SK-N-SH treated with all-trans-retinoic acid at 6 μM for 48 hours (cell line): ENCODE measurements at regions not wholly inside any gene's neighbourhood (a gene's known extent, or its start where the extent isn't known, plus 50 kb on each side); places are given as distances from the start of the nearest gene placed in this dataset.
A peak's percentile ranks its signal among the peaks of the same experiment; 100 is the strongest.

Experiments used
- ATAC-seq: fragments of 200-7000 bp; cut with Tn5 transposase; 3 replicates; pipeline ENCODE4 v1.9.1; 2020; ENCODE audit warnings: mild to moderate bottlenecking, moderate library complexity
- ARNTL ChIP-seq: fragments of 450-650 bp; formaldehyde crosslinking; IDR thresholded peaks from 2 replicates; pipeline ENCODE4 v1.5.0; 2020; ENCODE audit warnings: low read depth, mild to moderate bottlenecking, moderate library complexity, borderline replicate concordance
- BACH2 ChIP-seq: fragments of 250-450 bp; sonication (Bioruptor Pico); IDR thresholded peaks from 2 replicates; pipeline ENCODE4 v1.9.0; 2021; ENCODE audit warnings: mild to moderate bottlenecking, borderline replicate concordance
- CSDC2 ChIP-seq: fragments of 250-450 bp; sonication (Bioruptor Pico); IDR thresholded peaks from 2 replicates; pipeline ENCODE4 v1.5.0; 2020; ENCODE audit warnings: mild to moderate bottlenecking, moderate library complexity
- ESRRG ChIP-seq: fragments of 250-450 bp; sonication (Bioruptor Pico); IDR thresholded peaks from 2 replicates; pipeline ENCODE4 v1.6.1; 2021; ENCODE audit warnings: mild to moderate bottlenecking
- GLIS3 ChIP-seq: fragments of 250-450 bp; sonication (Bioruptor Pico); IDR thresholded peaks from 2 replicates; pipeline ENCODE4 v1.5.0; 2020; ENCODE audit warnings: mild to moderate bottlenecking, moderate library complexity
- ISL1 ChIP-seq: fragments of 250-450 bp; sonication (Bioruptor Pico); IDR thresholded peaks from 2 replicates; pipeline ENCODE4 v2.1.2; 2022; ENCODE audit warnings: mild to moderate bottlenecking, moderate library complexity
- OSR1 ChIP-seq: fragments of 250-450 bp; sonication (Bioruptor Pico); IDR thresholded peaks from 2 replicates; pipeline ENCODE4 v1.8.0; 2022; ENCODE audit warnings: moderate library complexity, mild to moderate bottlenecking, inconsistent platforms
- RARB ChIP-seq: fragments of 250-450 bp; sonication (Bioruptor Pico); IDR thresholded peaks from 2 replicates; pipeline ENCODE4 v1.8.0; 2021; ENCODE audit warnings: mild to moderate bottlenecking, moderate library complexity
- SNAI2 ChIP-seq: fragments of 250-450 bp; sonication (Bioruptor Pico); IDR thresholded peaks from 2 replicates; pipeline ENCODE4 v1.5.0; 2020; ENCODE audit warnings: mild to moderate bottlenecking, moderate library complexity
- TCF4 ChIP-seq: fragments of 250-450 bp; sonication (Bioruptor Pico); IDR thresholded peaks from 2 replicates; pipeline ENCODE4 v1.8.0; 2021; ENCODE audit warnings: mild to moderate bottlenecking, moderate library complexity, borderline replicate concordance
- TOX ChIP-seq: fragments of 250-450 bp; sonication (Bioruptor Pico); IDR thresholded peaks from 2 replicates; pipeline ENCODE4 v1.8.0; 2021; ENCODE audit warnings: mild to moderate bottlenecking, moderate library complexity, borderline replicate concordance
- ZC3H10 ChIP-seq: fragments of 250-450 bp; sonication (Bioruptor Pico); IDR thresholded peaks from 2 replicates; pipeline ENCODE4 v1.5.1; 2021; ENCODE audit warnings: mild to moderate bottlenecking, moderate library complexity
- ZFP3 ChIP-seq: fragments of 250-450 bp; sonication (Bioruptor Pico); IDR thresholded peaks from 2 replicates; pipeline ENCODE4 v1.5.0; 2020; ENCODE audit warnings: mild to moderate bottlenecking, moderate library complexity
- ZFP30 ChIP-seq: fragments of 450-650 bp; formaldehyde crosslinking; IDR thresholded peaks from 2 replicates; pipeline ENCODE4 v1.5.0; 2022; ENCODE audit warnings: mild to moderate bottlenecking, moderate library complexity
- ZNF565 ChIP-seq: fragments of 450-650 bp; formaldehyde crosslinking; conservative IDR thresholded peaks from 2 replicates; pipeline ENCODE4 v1.5.0; 2020; ENCODE audit warnings: low read depth, mild to moderate bottlenecking, moderate library complexity
- ZNF70 ChIP-seq: fragments of 450-650 bp; formaldehyde crosslinking; IDR thresholded peaks from 2 replicates; pipeline ENCODE4 v1.5.0; 2020; ENCODE audit warnings: mild to moderate bottlenecking, moderate library complexity
- ZNF8 ChIP-seq: fragments of 450-650 bp; formaldehyde crosslinking; IDR thresholded peaks from 2 replicates; pipeline ENCODE4 v1.5.0; 2020; ENCODE audit warnings: mild to moderate bottlenecking, moderate library complexity
- TF ChIP-seq, protein P1 (sequence below): fragments of 250-450 bp; sonication (Bioruptor Pico); IDR thresholded peaks from 2 replicates; pipeline ENCODE4 v1.8.0; 2021; ENCODE audit warnings: low read depth, mild to moderate bottlenecking, moderate library complexity, borderline replicate concordance
- TF ChIP-seq, protein P2 (sequence below): fragments of 250-450 bp; sonication (Bioruptor Pico); IDR thresholded peaks from 2 replicates; pipeline ENCODE4 v1.5.1; 2020; ENCODE audit warnings: low read depth, mild to moderate bottlenecking, moderate library complexity
- TF ChIP-seq, protein P3 (sequence below): fragments of 250-450 bp; sonication (Bioruptor Pico); IDR thresholded peaks from 2 replicates; pipeline ENCODE4 v1.8.0; 2020; ENCODE audit warnings: mild to moderate bottlenecking, moderate library complexity, borderline replicate concordance
- TF ChIP-seq, protein P4 (sequence below): fragments of 250-450 bp; sonication (Bioruptor Pico); IDR thresholded peaks from 2 replicates; pipeline ENCODE4 v1.5.0; 2020; ENCODE audit warnings: mild to moderate bottlenecking, moderate library complexity
- TF ChIP-seq, protein P5 (sequence below): fragments of 250-450 bp; sonication (Bioruptor Pico); IDR thresholded peaks from 2 replicates; pipeline ENCODE4 v1.5.1; 2021; ENCODE audit warnings: mild to moderate bottlenecking, moderate library complexity

DNA sequence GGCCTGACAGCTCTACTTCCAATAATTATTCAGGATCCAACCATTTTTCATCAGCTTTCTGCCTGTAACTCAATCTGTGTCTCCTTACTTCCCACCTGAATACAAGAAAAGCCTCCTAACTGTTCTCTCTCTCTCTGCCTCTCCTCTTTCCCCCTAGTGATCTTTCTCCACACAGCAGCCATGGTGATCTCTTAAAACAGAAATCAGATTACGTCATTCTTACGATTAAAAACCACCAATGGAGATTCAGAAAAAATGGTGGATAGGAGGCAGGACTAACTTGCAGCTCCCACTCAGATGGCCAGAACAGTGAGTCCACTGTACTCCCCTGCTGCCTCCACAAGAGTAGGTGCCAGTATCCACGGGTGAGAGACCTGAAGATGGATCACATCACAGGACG lies 431.7 kb downstream of the MBD2 start:
- no peak for TF ChIP-seq GLIS3
- TF ChIP-seq, protein P1, sequence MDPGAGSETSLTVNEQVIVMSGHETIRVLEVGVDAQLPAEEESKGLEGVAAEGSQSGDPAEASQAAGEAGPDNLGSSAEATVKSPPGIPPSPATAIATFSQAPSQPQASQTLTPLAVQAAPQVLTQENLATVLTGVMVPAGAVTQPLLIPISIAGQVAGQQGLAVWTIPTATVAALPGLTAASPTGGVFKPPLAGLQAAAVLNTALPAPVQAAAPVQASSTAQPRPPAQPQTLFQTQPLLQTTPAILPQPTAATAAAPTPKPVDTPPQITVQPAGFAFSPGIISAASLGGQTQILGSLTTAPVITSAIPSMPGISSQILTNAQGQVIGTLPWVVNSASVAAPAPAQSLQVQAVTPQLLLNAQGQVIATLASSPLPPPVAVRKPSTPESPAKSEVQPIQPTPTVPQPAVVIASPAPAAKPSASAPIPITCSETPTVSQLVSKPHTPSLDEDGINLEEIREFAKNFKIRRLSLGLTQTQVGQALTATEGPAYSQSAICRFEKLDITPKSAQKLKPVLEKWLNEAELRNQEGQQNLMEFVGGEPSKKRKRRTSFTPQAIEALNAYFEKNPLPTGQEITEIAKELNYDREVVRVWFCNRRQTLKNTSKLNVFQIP: no peak
- TF ChIP-seq, protein P2, sequence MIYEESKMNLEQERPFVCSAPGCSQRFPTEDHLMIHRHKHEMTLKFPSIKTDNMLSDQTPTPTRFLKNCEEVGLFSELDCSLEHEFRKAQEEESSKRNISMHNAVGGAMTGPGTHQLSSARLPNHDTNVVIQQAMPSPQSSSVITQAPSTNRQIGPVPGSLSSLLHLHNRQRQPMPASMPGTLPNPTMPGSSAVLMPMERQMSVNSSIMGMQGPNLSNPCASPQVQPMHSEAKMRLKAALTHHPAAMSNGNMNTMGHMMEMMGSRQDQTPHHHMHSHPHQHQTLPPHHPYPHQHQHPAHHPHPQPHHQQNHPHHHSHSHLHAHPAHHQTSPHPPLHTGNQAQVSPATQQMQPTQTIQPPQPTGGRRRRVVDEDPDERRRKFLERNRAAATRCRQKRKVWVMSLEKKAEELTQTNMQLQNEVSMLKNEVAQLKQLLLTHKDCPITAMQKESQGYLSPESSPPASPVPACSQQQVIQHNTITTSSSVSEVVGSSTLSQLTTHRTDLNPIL (CRISPR knock-in tag): no peak
- no peak for ATAC-seq

DNA sequence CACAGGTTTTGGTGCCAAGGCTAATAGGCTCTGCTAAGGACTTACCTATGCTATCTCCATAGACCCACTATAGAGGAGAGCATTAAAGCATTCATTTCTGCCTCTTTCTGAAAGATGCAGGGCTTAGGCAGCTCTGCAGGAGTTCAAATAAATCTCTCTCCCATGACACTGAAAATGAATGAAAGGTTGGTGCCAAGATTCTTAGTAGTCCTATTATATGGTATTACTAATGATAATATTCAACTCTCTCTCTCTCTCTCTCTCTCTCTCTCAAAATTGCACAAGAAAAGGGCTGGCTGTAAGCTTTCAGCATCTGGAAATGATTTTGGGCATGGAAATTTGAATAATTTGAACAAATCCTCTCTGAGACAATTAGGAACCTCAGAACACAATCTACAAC lies 433.7 kb downstream of the MBD2 start:
- TF ChIP-seq TCF4 (CRISPR knock-in tag): no peak
- TF ChIP-seq ZFP3 (CRISPR knock-in tag): peak; percentile 87
- no peak for ATAC-seq

DNA sequence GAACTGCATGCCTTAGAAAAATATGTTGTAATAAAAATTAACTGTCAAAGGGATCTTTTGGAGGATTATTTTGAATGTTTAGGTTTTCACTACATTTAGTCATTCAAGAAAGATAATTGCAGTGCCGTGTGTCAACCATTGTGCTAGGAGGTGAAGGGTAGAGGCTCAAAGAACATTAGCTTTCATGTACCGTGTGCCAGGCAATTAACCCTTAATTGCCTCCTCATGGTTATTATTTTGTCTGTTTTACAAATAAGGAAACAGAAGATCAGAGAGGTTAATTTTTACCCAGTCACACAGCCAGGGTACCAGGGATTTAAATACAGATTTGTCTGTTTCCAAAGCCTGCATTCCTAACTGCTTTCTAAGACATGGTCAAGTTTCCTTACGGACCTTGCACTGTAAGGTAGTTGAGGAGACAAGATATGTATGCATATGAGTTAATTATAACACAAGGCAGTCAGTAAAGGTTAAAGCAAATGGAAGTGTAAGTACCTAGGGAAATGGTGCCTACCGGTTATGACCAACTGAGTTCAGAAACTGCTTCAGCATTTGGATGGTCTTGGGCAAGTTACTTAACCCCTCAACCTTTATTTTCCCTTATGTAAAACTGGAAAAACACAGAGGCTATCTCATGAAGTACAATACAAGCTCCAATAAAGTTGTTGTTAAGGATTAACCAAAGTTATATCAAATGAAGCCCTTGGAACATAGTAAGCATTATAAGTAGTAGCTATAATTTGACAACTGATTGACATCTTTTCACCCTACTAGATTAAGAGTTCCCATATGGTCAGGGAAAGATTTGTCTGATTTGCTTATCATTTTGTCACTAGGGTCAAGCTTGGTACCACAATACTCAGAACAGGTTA lies 434.9 kb downstream of the MBD2 start:
- TF ChIP-seq CSDC2 (CRISPR knock-in tag) (no peak), ZFP3 (CRISPR knock-in tag) (no peak), OSR1 (CRISPR knock-in tag) (no peak), ARNTL (CRISPR knock-in tag) (no peak), ZNF8 (no peak), BACH2 (CRISPR knock-in tag) (no peak), ZFP30 (CRISPR knock-in tag) (no peak), ZC3H10 (CRISPR knock-in tag) (no peak), RARB (CRISPR knock-in tag) (no peak), GLIS3 (no peak), ZNF70 (CRISPR knock-in tag) (no peak), TOX (CRISPR knock-in tag) (no peak), ESRRG (CRISPR knock-in tag) (no peak), ZNF565 (CRISPR knock-in tag) (no peak), SNAI2 (CRISPR knock-in tag) (no peak), ISL1 (no peak)
- TF ChIP-seq, protein P3, sequence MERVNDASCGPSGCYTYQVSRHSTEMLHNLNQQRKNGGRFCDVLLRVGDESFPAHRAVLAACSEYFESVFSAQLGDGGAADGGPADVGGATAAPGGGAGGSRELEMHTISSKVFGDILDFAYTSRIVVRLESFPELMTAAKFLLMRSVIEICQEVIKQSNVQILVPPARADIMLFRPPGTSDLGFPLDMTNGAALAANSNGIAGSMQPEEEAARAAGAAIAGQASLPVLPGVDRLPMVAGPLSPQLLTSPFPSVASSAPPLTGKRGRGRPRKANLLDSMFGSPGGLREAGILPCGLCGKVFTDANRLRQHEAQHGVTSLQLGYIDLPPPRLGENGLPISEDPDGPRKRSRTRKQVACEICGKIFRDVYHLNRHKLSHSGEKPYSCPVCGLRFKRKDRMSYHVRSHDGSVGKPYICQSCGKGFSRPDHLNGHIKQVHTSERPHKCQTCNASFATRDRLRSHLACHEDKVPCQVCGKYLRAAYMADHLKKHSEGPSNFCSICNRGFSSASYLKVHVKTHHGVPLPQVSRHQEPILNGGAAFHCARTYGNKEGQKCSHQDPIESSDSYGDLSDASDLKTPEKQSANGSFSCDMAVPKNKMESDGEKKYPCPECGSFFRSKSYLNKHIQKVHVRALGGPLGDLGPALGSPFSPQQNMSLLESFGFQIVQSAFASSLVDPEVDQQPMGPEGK (CRISPR knock-in tag): no peak
- TF ChIP-seq, protein P4, sequence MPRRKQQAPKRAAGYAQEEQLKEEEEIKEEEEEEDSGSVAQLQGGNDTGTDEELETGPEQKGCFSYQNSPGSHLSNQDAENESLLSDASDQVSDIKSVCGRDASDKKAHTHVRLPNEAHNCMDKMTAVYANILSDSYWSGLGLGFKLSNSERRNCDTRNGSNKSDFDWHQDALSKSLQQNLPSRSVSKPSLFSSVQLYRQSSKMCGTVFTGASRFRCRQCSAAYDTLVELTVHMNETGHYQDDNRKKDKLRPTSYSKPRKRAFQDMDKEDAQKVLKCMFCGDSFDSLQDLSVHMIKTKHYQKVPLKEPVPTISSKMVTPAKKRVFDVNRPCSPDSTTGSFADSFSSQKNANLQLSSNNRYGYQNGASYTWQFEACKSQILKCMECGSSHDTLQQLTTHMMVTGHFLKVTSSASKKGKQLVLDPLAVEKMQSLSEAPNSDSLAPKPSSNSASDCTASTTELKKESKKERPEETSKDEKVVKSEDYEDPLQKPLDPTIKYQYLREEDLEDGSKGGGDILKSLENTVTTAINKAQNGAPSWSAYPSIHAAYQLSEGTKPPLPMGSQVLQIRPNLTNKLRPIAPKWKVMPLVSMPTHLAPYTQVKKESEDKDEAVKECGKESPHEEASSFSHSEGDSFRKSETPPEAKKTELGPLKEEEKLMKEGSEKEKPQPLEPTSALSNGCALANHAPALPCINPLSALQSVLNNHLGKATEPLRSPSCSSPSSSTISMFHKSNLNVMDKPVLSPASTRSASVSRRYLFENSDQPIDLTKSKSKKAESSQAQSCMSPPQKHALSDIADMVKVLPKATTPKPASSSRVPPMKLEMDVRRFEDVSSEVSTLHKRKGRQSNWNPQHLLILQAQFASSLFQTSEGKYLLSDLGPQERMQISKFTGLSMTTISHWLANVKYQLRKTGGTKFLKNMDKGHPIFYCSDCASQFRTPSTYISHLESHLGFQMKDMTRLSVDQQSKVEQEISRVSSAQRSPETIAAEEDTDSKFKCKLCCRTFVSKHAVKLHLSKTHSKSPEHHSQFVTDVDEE (CRISPR knock-in tag): no peak
- TF ChIP-seq, protein P1: no peak
- TF ChIP-seq, protein P5, sequence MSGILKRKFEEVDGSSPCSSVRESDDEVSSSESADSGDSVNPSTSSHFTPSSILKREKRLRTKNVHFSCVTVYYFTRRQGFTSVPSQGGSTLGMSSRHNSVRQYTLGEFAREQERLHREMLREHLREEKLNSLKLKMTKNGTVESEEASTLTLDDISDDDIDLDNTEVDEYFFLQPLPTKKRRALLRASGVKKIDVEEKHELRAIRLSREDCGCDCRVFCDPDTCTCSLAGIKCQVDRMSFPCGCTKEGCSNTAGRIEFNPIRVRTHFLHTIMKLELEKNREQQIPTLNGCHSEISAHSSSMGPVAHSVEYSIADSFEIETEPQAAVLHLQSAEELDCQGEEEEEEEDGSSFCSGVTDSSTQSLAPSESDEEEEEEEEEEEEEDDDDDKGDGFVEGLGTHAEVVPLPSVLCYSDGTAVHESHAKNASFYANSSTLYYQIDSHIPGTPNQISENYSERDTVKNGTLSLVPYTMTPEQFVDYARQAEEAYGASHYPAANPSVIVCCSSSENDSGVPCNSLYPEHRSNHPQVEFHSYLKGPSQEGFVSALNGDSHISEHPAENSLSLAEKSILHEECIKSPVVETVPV (CRISPR knock-in tag): no peak
- ATAC-seq: no peak
